ENCODE measurements at regions not wholly inside any gene's neighbourhood (a gene's known extent, or its start where the extent isn't known, plus 50 kb on each side); places are given as distances from the start of the nearest gene placed in this dataset.

DNA sequence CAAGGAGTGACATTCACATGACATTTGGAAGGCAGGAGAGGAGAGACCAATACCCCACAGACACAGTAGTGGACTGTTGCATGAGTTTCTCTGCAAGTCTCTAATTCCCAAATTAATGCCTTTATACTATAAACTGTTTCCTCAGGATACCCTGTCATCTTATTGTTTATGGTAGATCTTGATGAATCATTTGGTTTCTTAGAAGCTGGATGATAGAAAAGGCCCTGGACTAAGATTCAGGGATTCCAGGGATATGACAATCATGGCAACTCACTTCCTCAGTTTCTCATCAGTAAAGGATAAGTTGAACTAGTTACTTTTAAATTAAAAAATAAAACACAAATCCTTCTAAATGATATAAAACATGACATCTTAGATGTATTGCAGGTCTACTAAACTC, 292.5 kb downstream of the TDRD15 start:
- CTCF ChIA-PET: no interaction called here
- POLR2A ChIA-PET: no interaction called here
- DNase-seq (ENCODE audit: low read depth): no peak

DNA sequence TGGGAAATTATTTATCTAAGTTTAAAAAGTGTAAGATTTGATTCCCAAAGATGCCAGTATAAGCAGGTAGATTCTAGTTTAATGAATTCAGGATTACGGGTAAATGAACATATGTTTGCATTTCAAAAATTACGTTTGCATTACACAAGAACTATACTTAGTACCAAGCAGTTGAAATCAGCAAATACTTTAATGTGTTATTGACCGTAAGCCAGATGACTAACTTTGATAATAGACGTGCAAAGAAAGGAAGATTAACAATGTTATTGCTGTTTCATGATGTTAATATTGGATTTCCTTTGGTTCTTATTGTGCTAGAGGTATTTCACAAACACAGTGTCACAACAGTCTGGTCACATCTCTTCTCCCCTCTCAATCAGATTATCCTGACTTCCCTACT, 294.7 kb downstream of the TDRD15 start:
- ChIA-PET CTCF (no interaction called here), POLR2A (no interaction called here)
- DNase-seq (ENCODE audit: low read depth): no peak
- no peaks in the 10 kb centered on the region for H3K36me3 ChIP-seq (ENCODE audit: control insufficient read depth, insufficient read depth, low read length)
- H3K4me3 ChIP-seq (ENCODE audit: low read depth, low read length): no peak overlapping the region
- no peaks in the 10 kb centered on the region for H3K27me3 ChIP-seq (ENCODE audit: control insufficient read depth, insufficient read depth, low read length)
- TF ChIP-seq, protein P1, sequence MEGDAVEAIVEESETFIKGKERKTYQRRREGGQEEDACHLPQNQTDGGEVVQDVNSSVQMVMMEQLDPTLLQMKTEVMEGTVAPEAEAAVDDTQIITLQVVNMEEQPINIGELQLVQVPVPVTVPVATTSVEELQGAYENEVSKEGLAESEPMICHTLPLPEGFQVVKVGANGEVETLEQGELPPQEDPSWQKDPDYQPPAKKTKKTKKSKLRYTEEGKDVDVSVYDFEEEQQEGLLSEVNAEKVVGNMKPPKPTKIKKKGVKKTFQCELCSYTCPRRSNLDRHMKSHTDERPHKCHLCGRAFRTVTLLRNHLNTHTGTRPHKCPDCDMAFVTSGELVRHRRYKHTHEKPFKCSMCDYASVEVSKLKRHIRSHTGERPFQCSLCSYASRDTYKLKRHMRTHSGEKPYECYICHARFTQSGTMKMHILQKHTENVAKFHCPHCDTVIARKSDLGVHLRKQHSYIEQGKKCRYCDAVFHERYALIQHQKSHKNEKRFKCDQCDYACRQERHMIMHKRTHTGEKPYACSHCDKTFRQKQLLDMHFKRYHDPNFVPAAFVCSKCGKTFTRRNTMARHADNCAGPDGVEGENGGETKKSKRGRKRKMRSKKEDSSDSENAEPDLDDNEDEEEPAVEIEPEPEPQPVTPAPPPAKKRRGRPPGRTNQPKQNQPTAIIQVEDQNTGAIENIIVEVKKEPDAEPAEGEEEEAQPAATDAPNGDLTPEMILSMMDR (IDR thresholded peaks at IDR 0.05; ENCODE audit: insufficient read depth, low read depth, low read length): no peak

More for the DNA sequence above, 292.5 kb downstream of the TDRD15 start:
- Histone ChIP-seq H3K36me3 (ENCODE audit: control insufficient read depth, insufficient read depth, low read length) (no peaks in the 10 kb centered on the region), H3K27me3 (ENCODE audit: control insufficient read depth, insufficient read depth, low read length) (no peaks in the 10 kb centered on the region), H3K4me3 (ENCODE audit: low read depth, low read length) (no peak overlapping the region)
- TF ChIP-seq, protein P1 (IDR thresholded peaks at IDR 0.05; ENCODE audit: insufficient read depth, low read depth, low read length): no peak

DNA sequence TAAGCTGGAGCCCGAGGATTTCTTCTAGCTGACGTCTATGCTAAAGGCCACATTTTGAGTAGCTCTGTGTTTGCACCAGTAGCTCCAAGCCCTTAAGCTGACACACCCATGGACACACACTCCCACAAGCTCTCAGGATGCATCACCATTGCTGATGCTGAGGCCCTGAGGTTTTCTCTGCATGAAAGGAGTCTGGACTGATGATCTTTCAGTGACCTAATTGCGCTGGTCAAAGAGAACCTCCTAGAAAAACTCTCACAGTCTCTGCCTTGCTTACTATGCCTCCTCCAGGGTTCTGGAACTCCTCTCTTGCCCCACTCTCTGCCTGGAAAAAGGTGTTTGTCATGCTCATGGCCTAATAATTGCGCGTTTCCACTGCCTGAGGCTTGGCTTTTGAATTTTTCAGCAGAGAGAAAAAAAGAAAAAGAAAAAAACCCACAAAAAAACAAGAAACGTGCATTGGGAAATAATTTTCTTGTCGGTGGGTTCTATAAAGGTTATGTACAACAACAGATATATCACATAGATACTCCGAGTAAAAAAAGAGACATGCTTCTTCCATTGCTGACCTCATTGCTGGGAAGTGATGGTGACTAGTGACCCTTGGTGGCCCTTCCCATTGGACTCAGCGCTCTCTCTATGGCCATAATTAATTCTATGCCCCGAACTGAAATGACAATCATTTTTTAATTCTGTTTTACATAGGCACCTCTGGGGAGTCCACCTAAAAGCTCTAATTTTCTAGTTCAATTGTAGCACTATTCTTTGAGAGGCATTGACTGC, 297.0 kb downstream of the TDRD15 start:
- no peak for DNase-seq (ENCODE audit: low read depth)
- Histone ChIP-seq H3K4me3 (ENCODE audit: low read depth, low read length) (no peak overlapping the region), H3K27me3 (ENCODE audit: control insufficient read depth, insufficient read depth, low read length) (no peaks in the 10 kb centered on the region), H3K36me3 (ENCODE audit: control insufficient read depth, insufficient read depth, low read length) (no peaks in the 10 kb centered on the region)
- TF ChIP-seq, protein P1 (IDR thresholded peaks at IDR 0.05; ENCODE audit: insufficient read depth, low read depth, low read length): no peak
- POLR2A ChIA-PET: interaction anchor here (0.6 kb wide), 1 partner anchor 10 kb away, joined by 3 read pairs; no protein-coding TSS in a partner anchor
- CTCF ChIA-PET: interaction anchor here (0.6 to 1.5 kb wide), 3 partner anchors 13 to 604 kb away, joined by 3 read pairs; no protein-coding TSS in a partner anchor

DNA sequence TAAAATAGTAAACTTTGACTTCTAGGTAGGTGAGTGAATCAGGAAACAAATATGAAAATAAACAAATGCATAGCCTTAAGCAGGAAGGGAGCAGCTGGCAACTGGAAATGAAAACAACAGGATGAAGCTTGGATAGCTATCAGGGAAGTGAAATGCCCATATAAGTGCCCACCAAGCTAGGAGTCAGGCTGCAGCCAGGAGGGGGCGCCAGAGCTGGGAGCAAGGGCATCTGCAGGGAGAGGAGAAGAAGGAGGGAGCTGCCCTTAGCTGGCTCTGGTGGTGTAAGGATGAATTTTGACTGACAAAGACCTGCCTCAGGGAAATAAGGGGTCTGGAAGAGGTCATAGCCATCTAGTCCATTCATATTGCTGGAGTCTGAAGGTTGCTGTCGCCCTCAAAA, 298.3 kb downstream of the TDRD15 start:
- TF ChIP-seq, protein P1 (IDR thresholded peaks at IDR 0.05; ENCODE audit: insufficient read depth, low read depth, low read length): peak; percentile 42
- no peak for DNase-seq (ENCODE audit: low read depth)
- ChIA-PET POLR2A (no interaction called here), CTCF (interaction anchor here (1.1 kb wide), 2 partner anchors 12 to 1075 kb away, joined by 3 read pairs; no protein-coding TSS in a partner anchor)
- Histone ChIP-seq H3K27me3 (ENCODE audit: control insufficient read depth, insufficient read depth, low read length) (no peaks in the 10 kb centered on the region), H3K4me3 (ENCODE audit: low read depth, low read length) (no peak overlapping the region), H3K36me3 (ENCODE audit: control insufficient read depth, insufficient read depth, low read length) (no peaks in the 10 kb centered on the region)

DNA sequence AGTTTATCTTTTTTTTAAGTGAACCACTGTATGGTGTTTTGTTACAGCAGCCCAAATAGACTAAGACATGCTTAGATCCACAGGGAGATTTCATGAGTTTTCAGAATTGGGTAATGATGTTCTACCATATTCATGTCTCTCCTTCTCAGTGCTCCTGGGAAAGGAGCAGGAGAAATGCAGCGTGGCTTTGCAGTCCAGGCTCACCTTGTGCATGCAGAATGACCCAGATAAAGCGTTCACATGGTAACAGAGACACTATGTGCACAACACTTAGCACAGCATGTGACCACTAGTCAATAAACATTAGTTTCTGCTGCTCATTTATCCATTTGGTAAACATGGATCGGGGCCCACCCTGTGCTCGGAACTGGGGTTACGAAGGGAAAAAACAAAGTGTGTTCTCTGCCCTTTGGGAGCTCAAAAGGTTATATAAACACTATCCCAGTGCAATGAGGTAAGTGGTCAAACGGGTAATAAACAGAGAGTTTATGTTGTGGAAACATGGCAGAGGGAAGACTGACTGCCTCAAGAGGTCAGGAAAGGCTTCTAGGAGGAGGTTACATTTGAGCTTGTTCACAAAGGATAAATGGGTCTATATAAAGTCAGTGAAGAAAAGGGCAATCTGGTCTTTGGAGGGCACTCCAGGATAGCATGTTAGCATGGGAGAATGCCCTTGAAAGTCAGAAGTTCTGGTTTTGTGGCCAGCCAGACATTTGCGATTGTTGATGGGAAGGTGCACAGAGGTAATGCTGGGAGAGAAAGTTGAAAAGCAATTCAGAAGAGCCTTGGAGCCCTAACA, 299.2 kb downstream of the TDRD15 start:
- POLR2A ChIA-PET: no interaction called here
- TF ChIP-seq, protein P1 (IDR thresholded peaks at IDR 0.05; ENCODE audit: insufficient read depth, low read depth, low read length): no peak
- no peak for DNase-seq (ENCODE audit: low read depth)
- Histone ChIP-seq H3K4me3 (ENCODE audit: low read depth, low read length) (no peak overlapping the region), H3K36me3 (ENCODE audit: control insufficient read depth, insufficient read depth, low read length) (no peaks in the 10 kb centered on the region), H3K27me3 (ENCODE audit: control insufficient read depth, insufficient read depth, low read length) (no peaks in the 10 kb centered on the region)
- CTCF ChIA-PET: interaction anchor here (1.1 kb wide), 1 partner anchor 1075 kb away, joined by 3 read pairs; no protein-coding TSS in a partner anchor

All from BJ (cell line).